ENCODE measurements at regions not wholly inside any gene's neighbourhood (a gene's known extent, or its start where the extent isn't known, plus 50 kb on each side); places are given as distances from the start of the nearest gene placed in this dataset.
"Not testable (repeated sequence)": the region's sequence is repeated elsewhere in the genome, so short reads cannot be mapped to it uniquely, and the experiment has no call there.

GRCh38 chr14:106390401-106390800, 864.0 kb downstream of the TMEM121 start:
- Mint-ChIP-seq H3K36me3 (ENCODE audit: low read depth) (no peaks in the 10 kb centered on the region), H3K4me3 (no peak overlapping the region), H3K27ac (no peak overlapping the region), H3K4me1 (ENCODE audit: low read depth) (no peaks in the 10 kb centered on the region), H3K9me3 (peaks cover 71% of the 10 kb centered on the region), H3K27me3 (ENCODE audit: insufficient read depth) (no peaks in the 10 kb centered on the region)
- no peak for DNase-seq
- no peak for TF ChIP-seq CTCF (IDR thresholded peaks at IDR 0.05)

GRCh38 chr14:106390947-106391346, 864.6 kb downstream of the TMEM121 start:
- DNase-seq, result no peak
- no peaks in the 10 kb centered on the region for H3K27me3 Mint-ChIP-seq (ENCODE audit: insufficient read depth)
- H3K4me1 Mint-ChIP-seq (ENCODE audit: low read depth), result no peaks in the 10 kb centered on the region
- no peak for TF ChIP-seq CTCF (IDR thresholded peaks at IDR 0.05)
- H3K36me3 Mint-ChIP-seq (ENCODE audit: low read depth), result no peaks in the 10 kb centered on the region
- no peak overlapping the region for H3K27ac Mint-ChIP-seq
- no peak overlapping the region for H3K4me3 Mint-ChIP-seq
- H3K9me3 Mint-ChIP-seq, result peaks cover 71% of the 10 kb centered on the region

- TF ChIP-seq CTCF (IDR thresholded peaks at IDR 0.05), result no peak
- Mint-ChIP-seq H3K4me3 (no peak overlapping the region), H3K27me3 (ENCODE audit: insufficient read depth) (no peaks in the 10 kb centered on the region), H3K9me3 (peaks cover 66% of the 10 kb centered on the region), H3K27ac (no peak overlapping the region), H3K4me1 (ENCODE audit: low read depth) (no peaks in the 10 kb centered on the region), H3K36me3 (ENCODE audit: low read depth) (no peaks in the 10 kb centered on the region; the same call in 1 of the 2 replicates)
- DNase-seq, result no peak
Measured at GRCh38 chr14:106393742-106394141, 867.4 kb downstream of the TMEM121 start.

DNA sequence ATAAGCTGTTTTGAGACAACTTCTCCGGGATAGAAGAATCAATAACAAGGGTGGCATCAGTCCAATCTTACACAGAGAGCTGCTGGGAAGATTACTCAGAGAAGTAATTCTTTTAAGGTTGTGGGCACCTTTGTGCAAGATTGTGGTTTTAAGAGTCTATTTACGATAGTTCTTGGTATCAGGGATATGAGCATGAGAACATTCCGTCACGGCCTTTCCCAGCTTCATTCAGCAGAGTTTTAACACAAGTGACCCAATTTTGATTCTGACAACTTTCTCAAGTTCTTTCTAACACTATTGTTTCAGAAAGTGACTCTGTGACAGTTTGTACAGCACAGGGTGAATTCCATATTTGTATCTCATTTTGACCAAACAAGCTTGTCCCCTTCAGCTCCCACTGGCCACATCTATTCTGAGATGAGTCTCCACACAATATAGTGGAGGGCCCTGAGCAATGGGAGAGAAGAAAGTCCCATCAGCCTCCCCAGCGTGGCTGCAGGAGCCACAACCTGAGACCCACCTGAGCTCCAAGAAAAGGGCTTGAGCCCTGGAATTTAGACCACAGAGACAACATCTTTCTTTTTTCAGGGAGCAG, 869.2 kb downstream of the TMEM121 start:
- Mint-ChIP-seq H3K9me3 (peaks cover 53% of the 10 kb centered on the region), H3K36me3 (ENCODE audit: low read depth) (no peaks in the 10 kb centered on the region; the same call in 1 of the 2 replicates), H3K27ac (no peak overlapping the region), H3K4me1 (ENCODE audit: low read depth) (no peaks in the 10 kb centered on the region), H3K27me3 (ENCODE audit: insufficient read depth) (no peaks in the 10 kb centered on the region), H3K4me3 (no peak overlapping the region)
- TF ChIP-seq CTCF (IDR thresholded peaks at IDR 0.05), result no peak
- DNase-seq, result no peak

- H3K27ac Mint-ChIP-seq, result no peak overlapping the region
- TF ChIP-seq CTCF (IDR thresholded peaks at IDR 0.05), result no peak
- H3K27me3 Mint-ChIP-seq (ENCODE audit: insufficient read depth), result no peaks in the 10 kb centered on the region
- H3K4me3 Mint-ChIP-seq, result no peak overlapping the region
- H3K9me3 Mint-ChIP-seq, result peaks cover 41% of the 10 kb centered on the region
- DNase-seq, result no peak
- no peaks in the 10 kb centered on the region for H3K4me1 Mint-ChIP-seq (ENCODE audit: low read depth)
- H3K36me3 Mint-ChIP-seq (ENCODE audit: low read depth), result no peaks in the 10 kb centered on the region; the same call in 1 of the 2 replicates
Measured at GRCh38 chr14:106396999-106397398, 870.6 kb downstream of the TMEM121 start.

DNA sequence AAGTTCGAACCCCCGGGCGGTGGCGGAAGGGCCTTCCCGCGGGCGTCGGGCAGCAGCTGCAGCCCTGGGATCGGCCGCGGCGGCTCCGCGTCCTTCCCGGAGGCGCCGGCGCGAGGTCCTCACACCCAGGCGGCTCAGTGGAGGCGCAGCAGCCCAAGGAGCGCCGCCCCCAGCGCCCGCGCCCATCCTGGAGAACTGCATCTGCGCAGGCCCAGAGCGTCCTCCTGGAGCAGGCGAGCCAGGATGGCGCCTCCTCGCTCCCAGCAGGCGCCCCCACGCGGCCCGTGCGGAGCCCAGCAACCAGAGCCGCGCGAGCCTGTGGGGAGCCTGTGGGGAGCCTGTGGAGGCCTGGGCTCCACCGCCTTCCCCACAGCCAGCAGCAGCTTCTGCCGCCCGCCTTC, 872.5 kb downstream of the TMEM121 start:
- DNase-seq; H3K27ac Mint-ChIP-seq; H3K27me3 Mint-ChIP-seq (ENCODE audit: insufficient read depth); H3K36me3 Mint-ChIP-seq (ENCODE audit: low read depth); H3K4me3 Mint-ChIP-seq; H3K4me1 Mint-ChIP-seq (ENCODE audit: low read depth): not testable (repeated sequence)
- H3K9me3 Mint-ChIP-seq, result peaks cover 40% of the 10 kb centered on the region

DNA sequence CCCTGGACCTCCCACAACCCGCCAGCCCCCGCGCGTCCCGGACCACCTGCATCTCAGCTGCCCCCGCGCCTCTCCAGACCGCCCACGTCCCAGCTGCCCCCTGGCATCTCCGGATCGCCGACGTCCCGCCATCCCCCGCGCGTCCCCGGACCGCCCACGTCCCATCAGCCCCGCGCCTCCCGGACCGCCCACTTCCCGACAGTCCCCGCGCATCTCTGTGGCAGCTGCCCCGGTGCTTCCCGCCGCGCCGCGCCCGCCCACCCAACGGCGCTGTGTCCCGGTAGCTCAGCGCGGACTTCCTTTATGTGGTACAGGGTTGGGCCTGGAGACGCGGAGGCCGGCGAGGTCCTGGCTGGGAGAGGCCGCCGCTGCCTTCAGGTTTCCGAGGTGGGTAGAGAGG, 874.9 kb downstream of the TMEM121 start:
- not testable (repeated sequence) for H3K27ac Mint-ChIP-seq; H3K36me3 Mint-ChIP-seq (ENCODE audit: low read depth); DNase-seq; H3K27me3 Mint-ChIP-seq (ENCODE audit: insufficient read depth); H3K4me1 Mint-ChIP-seq (ENCODE audit: low read depth); H3K4me3 Mint-ChIP-seq
- H3K9me3 Mint-ChIP-seq, result peaks cover 29% of the 10 kb centered on the region
